B cell (primary cell): ENCODE measurements at regions not wholly inside any gene's neighbourhood (a gene's known extent, or its start where the extent isn't known, plus 50 kb on each side); places are given as distances from the start of the nearest gene placed in this dataset.

Experiments
- ATAC-seq: fragments of 200-7000 bp; cut with Tn5 transposase; one replicate; pipeline ENCODE4 v1.10.0; 2021; ENCODE audit warnings: low read depth, mild to moderate bottlenecking, moderate number of reproducible peaks, moderate library complexity
- CTCF ChIA-PET: fragments of 350-600 bp; sonication (Branson Sonifier 250); formaldehyde crosslinking; loops from one replicate; lab custom pipeline; 2021; ENCODE audit warnings: antibody characterized with exemption, inconsistent platforms; lab: Charles Lee
- POLR2A ChIA-PET: fragments of 350-600 bp; sonication (Branson Sonifier 250); formaldehyde crosslinking; loops from one replicate; lab custom pipeline; 2021; ENCODE audit warnings: antibody characterized with exemption; lab: Charles Lee
- DNase-seq: peaks from one replicate; pipeline ENCODE4 v3.0.0; 2013
- H2AFZ ChIP-seq: 2 replicates; pipeline ENCODE4 v1.6.1; 2012; ENCODE audit warnings: mild to moderate bottlenecking, low read depth, low read length; ENCODE audit not compliant: insufficient read depth, poor library complexity, severe bottlenecking
- H3K27ac ChIP-seq, 2 donors: 1 replicate in 1 of 2; 2 replicates in 1 of 2; pipeline ENCODE4 v1.5.1; 2012 to 2013; ENCODE audit warnings: low read length in 2 of 2, mild to moderate bottlenecking in 2 of 2, moderate library complexity in 1 of 2
- H3K27me3 ChIP-seq, 4 experiments: fragments of 200-600 bp in 1 of 4; sonication (generic) in 1 of 4; replicated peaks in 1 of 4; 1 replicate in 2 of 4; 2 replicates in 2 of 4; pipeline versions ENCODE4 v1.6.1 to v1.7.0; 2013 to 2016; ENCODE audit warnings: low read length in 3 of 4, mild to moderate bottlenecking in 2 of 4, mixed read lengths in 1 of 4, moderate library complexity in 1 of 4; ENCODE audit not compliant: insufficient read depth in 4 of 4, control insufficient read depth in 3 of 4; ENCODE audit errors: control extremely low read depth in 1 of 4
- H3K36me3 ChIP-seq, 2 experiments: replicated peaks in 1 of 2; 1 replicate in 1 of 2; 2 replicates in 1 of 2; pipeline versions ENCODE4 v1.6.1 to v1.7.1; 2013; ENCODE audit warnings: low read length in 1 of 2; ENCODE audit not compliant: insufficient read depth in 2 of 2, control insufficient read depth in 1 of 2; ENCODE audit errors: control extremely low read depth in 1 of 2, extremely low read depth in 1 of 2
- H3K4me1 ChIP-seq, 2 donors: fragments of 200-600 bp in 1 of 2; sonication (generic) in 1 of 2; 1 replicate in 1 of 2; 2 replicates in 1 of 2; pipeline versions ENCODE4 v1.5.1 to v1.6.1; 2013 to 2017; ENCODE audit warnings: low read length in 2 of 2; ENCODE audit not compliant: control insufficient read depth in 2 of 2, insufficient read depth in 2 of 2
- H3K4me2 ChIP-seq: replicated peaks from 2 replicates; pipeline ENCODE3; 2012; ENCODE audit warnings: mild to moderate bottlenecking, low read depth, low read length; ENCODE audit not compliant: poor library complexity, severe bottlenecking
- H3K4me3 ChIP-seq, 5 experiments: fragments of 200-600 bp in 1 of 5; sonication (generic) in 1 of 5; 1 replicate in 3 of 5; 2 replicates in 2 of 5; pipeline versions ENCODE4 v1.5.1 to v1.7.0; 2011 to 2016; ENCODE audit warnings: low read length in 4 of 5, mild to moderate bottlenecking in 4 of 5, low read depth in 2 of 5, control low read depth in 1 of 5, moderate library complexity in 1 of 5; ENCODE audit not compliant: insufficient read depth in 1 of 5; ENCODE audit errors: control extremely low read depth in 1 of 5, extremely low read depth in 1 of 5
- H3K79me2 ChIP-seq: fragments of 200-600 bp; sonication (generic); one replicate; pipeline ENCODE4 v1.6.0; 2016; ENCODE audit warnings: low read length; ENCODE audit not compliant: control insufficient read depth, insufficient read depth
- H3K9ac ChIP-seq: fragments of 200-600 bp; sonication (generic); 2 replicates; pipeline ENCODE4 v1.6.1; 2017; ENCODE audit warnings: mild to moderate bottlenecking, low read length, moderate library complexity
- H3K9me3 ChIP-seq, 3 donors: one replicate each; pipeline versions ENCODE4 v1.6.1 to v1.7.1; 2013; ENCODE audit warnings: low read length in 2 of 3; ENCODE audit not compliant: control insufficient read depth in 2 of 3, insufficient read depth in 1 of 3; ENCODE audit errors: control extremely low read depth in 1 of 3
- H4K20me1 ChIP-seq: 2 replicates; pipeline ENCODE4 v1.6.0; 2012; ENCODE audit warnings: mild to moderate bottlenecking, low read length; ENCODE audit not compliant: insufficient read depth, control insufficient read depth, poor library complexity, severe bottlenecking
- H3K27ac Mint-ChIP-seq: one replicate; pipeline ENCODE4 v1.8.0; 2021; ENCODE audit warnings: mixed read lengths
- H3K27me3 Mint-ChIP-seq: one replicate; pipeline ENCODE4 v1.8.0; 2021; ENCODE audit warnings: mixed read lengths
- H3K4me1 Mint-ChIP-seq: one replicate; pipeline ENCODE4 v1.8.0; 2021; ENCODE audit warnings: mixed read lengths
- H3K4me3 Mint-ChIP-seq: one replicate; pipeline ENCODE4 v1.8.0; 2021; ENCODE audit warnings: mixed read lengths
- H3K9me3 Mint-ChIP-seq: one replicate; pipeline ENCODE4 v1.8.0; 2022; ENCODE audit warnings: mixed read lengths; ENCODE audit not compliant: insufficient read depth
- CTCF ChIP-seq: fragments of 200-600 bp; IDR thresholded peaks from one replicate; pipeline ENCODE4 v1.8.0; 2022; ENCODE audit warnings: antibody characterized with exemption, mild to moderate bottlenecking
- EZH2 ChIP-seq: IDR thresholded peaks from 2 replicates; pipeline ENCODE4 v1.6.1; 2012; ENCODE audit warnings: borderline replicate concordance, low read depth, mild to moderate bottlenecking, moderate library complexity, low read length; ENCODE audit not compliant: insufficient read depth, poor library complexity, severe bottlenecking
- WGBS: methylation state at CpG from one replicate; pipeline ENCODE4 v1.1.5; 2013; ENCODE audit warnings: missing lambda C conversion rate; ENCODE audit not compliant: insufficient coverage; 5-methylcytosine and 5-hydroxymethylcytosine counted together
- intact Hi-C: fragments of 100-400 bp; cut with micrococcal nuclease; formaldehyde crosslinking; loops from one replicate; pipeline ENCODE4 v1.10.0; 2022

GRCh38 chr3:107265526-107265925, 111.7 kb upstream of the CCDC54 start:
- Histone ChIP-seq H2AFZ (no peak overlapping the region), H3K4me3 (no peak overlapping the region), H3K27ac (no peak overlapping the region), H3K4me1 (no peaks in the 10 kb centered on the region), H3K79me2 (no peaks in the 10 kb centered on the region), H3K4me2 (no peak overlapping the region), H4K20me1 (no peaks in the 10 kb centered on the region), H3K27me3 (no peaks in the 10 kb centered on the region), H3K9ac (no peak overlapping the region), H3K9me3 (no peaks in the 10 kb centered on the region), H3K36me3 (no peaks in the 10 kb centered on the region)
- ChIA-PET POLR2A (no interaction called here), CTCF (no interaction called here)
- no peak for TF ChIP-seq EZH2
- TF ChIP-seq CTCF: no peak
- intact Hi-C loops: no loop called here
- no peak for ATAC-seq
- no peak for DNase-seq
- peaks cover 6% of the 10 kb centered on the region for H3K4me1 Mint-ChIP-seq
- no peaks in the 10 kb centered on the region for H3K9me3 Mint-ChIP-seq
- H3K27me3 Mint-ChIP-seq: no peaks in the 10 kb centered on the region
- no peak overlapping the region for H3K27ac Mint-ChIP-seq
- no peak overlapping the region for H3K4me3 Mint-ChIP-seq
- no CpG with 5 or more reads among the region's 1 CpG for WGBS

- Histone ChIP-seq H3K9ac (no peak overlapping the region), H3K4me2 (no peak overlapping the region), H4K20me1 (no peaks in the 10 kb centered on the region), H3K79me2 (no peaks in the 10 kb centered on the region), H3K9me3 (no peaks in the 10 kb centered on the region), H2AFZ (no peak overlapping the region), H3K27ac (no peak overlapping the region), H3K36me3 (no peaks in the 10 kb centered on the region), H3K27me3 (peaks cover 0 to 2% (median 0%) of the 10 kb centered on the region in 4 experiments), H3K4me1 (no peaks in the 10 kb centered on the region), H3K4me3 (no peak overlapping the region)
- no CpG with 5 or more reads among the region's 4 CpGs for WGBS
- no peak for TF ChIP-seq EZH2
- TF ChIP-seq CTCF: no peak
- CTCF ChIA-PET: interaction anchor here (0.7 to 1.4 kb wide), 4 partner anchors 17 to 284 kb away, joined by 3 to 4 read pairs (median 3); no protein-coding TSS in a partner anchor
- DNase-seq (no peak), ATAC-seq (no peak)
- peaks cover 3% of the 10 kb centered on the region for H3K27me3 Mint-ChIP-seq
- H3K27ac Mint-ChIP-seq: no peak overlapping the region
- POLR2A ChIA-PET: no interaction called here
- H3K4me1 Mint-ChIP-seq: peaks cover 3% of the 10 kb centered on the region
- intact Hi-C loops: no loop called here
- H3K4me3 Mint-ChIP-seq: no peak overlapping the region
- no peaks in the 10 kb centered on the region for H3K9me3 Mint-ChIP-seq
Observed at GRCh38 chr3:107268469-107268868, 108.8 kb upstream of the CCDC54 start.
